Keratinocyte (primary cell): ENCODE measurements at regions not wholly inside any gene's neighbourhood (a gene's known extent, or its start where the extent isn't known, plus 50 kb on each side); places are given as distances from the start of the nearest gene placed in this dataset.

Experiments used
- CTCF ChIP-seq, 3 experiments: IDR thresholded peaks in 1 of 3; conservative IDR thresholded peaks in 1 of 3; optimal IDR thresholded peaks in 1 of 3; 2 replicates in 2 of 3; 3 replicates in 1 of 3; pipeline versions ENCODE3 to v1.5.1; 2011; ENCODE audit warnings: low read length in 3 of 3, mild to moderate bottlenecking in 3 of 3, moderate library complexity in 2 of 3, control low read depth in 1 of 3, inconsistent platforms in 1 of 3; ENCODE audit not compliant: insufficient read depth in 2 of 3; ENCODE audit errors: extremely low read depth in 1 of 3
- EZH2 ChIP-seq: IDR thresholded peaks from one replicate; pipeline ENCODE4 v1.6.1; 2012; ENCODE audit warnings: inconsistent platforms, mild to moderate bottlenecking, low read length, moderate library complexity

DNA sequence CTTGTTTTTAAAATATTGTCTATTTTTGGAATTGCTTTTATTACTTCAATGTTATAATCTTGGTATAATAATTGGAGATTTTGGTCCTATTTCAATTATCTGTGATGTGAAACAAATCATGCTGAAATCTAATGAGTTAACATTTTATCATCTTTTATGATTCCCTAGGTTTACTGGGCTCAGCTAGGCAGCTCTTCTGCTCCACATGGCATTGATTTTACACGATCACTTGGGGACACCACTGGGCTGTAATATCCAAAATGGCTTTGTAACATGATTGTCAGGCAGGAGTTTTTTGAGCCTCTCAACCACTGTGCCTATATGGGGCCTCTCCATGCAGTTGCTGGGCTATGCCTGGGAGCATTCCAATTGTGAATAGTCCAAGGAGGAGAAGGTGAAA, 163.3 kb downstream of the PYDC2 start:
- TF ChIP-seq CTCF (optimal IDR thresholded peaks at IDR 0.05 in 1 of 3, IDR thresholded peaks at IDR 0.05 in 1 of 3, conservative IDR thresholded peaks at IDR 0.05 in 1 of 3; ENCODE audit: extremely low read depth in 1 of 3, insufficient read depth in 2 of 3, low read length in 3 of 3): no peak
- TF ChIP-seq EZH2: no peak
